Endothelial cell of umbilical vein (primary cell): ENCODE measurements at regions not wholly inside any gene's neighbourhood (a gene's known extent, or its start where the extent isn't known, plus 50 kb on each side); places are given as distances from the start of the nearest gene placed in this dataset.

ENCODE experiments used
- BruUV-seq: library from RNA; stranded (reverse); fragments of 400-500 nt; replicated peaks from 2 replicates; lab custom pipeline; 2021; lab: Mats Ljungman, UMichigan
- CTCF ChIA-PET: fragments of 300-600, 350-600 bp; sonication (Branson Sonifier 250); formaldehyde crosslinking; loops from one replicate; lab custom pipeline; 2021; ENCODE audit warnings: antibody characterized with exemption, inconsistent platforms; lab: Charles Lee
- POLR2A ChIA-PET: fragments of 300-600, 350-600 bp; sonication (Branson Sonifier 250); formaldehyde crosslinking; loops from one replicate; lab custom pipeline; 2021; ENCODE audit warnings: antibody characterized with exemption, inconsistent platforms; lab: Charles Lee
- DNase-seq: peaks from one replicate; pipeline ENCODE4 v3.0.0-alpha.2; 2011; ENCODE audit warnings: low read depth, low spot score
- FAIRE-seq: peaks from 2 replicates; lab custom pipeline; 2011; peaks lifted over from hg19 to GRCh38; lab: Jason Lieb, UNC
- H2AFZ ChIP-seq: 2 replicates; pipeline ENCODE4 v1.6.0; 2012; ENCODE audit warnings: low read depth, low read length, control low read depth, inconsistent platforms
- H3K27ac ChIP-seq: 2 replicates; pipeline ENCODE4 v1.5.1; 2011; ENCODE audit warnings: low read depth, mild to moderate bottlenecking, control low read depth, low read length, moderate library complexity; ENCODE audit not compliant: insufficient read depth
- H3K27me3 ChIP-seq, 2 experiments: 2 replicates each; pipeline versions ENCODE4 v1.6.0 to v1.6.1; 2011; ENCODE audit warnings: low read length in 2 of 2, mixed read lengths in 1 of 2; ENCODE audit not compliant: control insufficient read depth in 2 of 2, insufficient read depth in 2 of 2
- H3K36me3 ChIP-seq, 2 experiments: 2 replicates in 1 of 2; 3 replicates in 1 of 2; pipeline ENCODE4 v1.5.1; 2011; ENCODE audit warnings: low read length in 2 of 2, mild to moderate bottlenecking in 1 of 2, moderate library complexity in 1 of 2; ENCODE audit not compliant: control insufficient read depth in 2 of 2, insufficient read depth in 2 of 2; ENCODE audit errors: extremely low read depth in 1 of 2
- H3K4me1 ChIP-seq: 3 replicates; pipeline ENCODE4 v1.5.1; 2011; ENCODE audit warnings: mild to moderate bottlenecking, low read length; ENCODE audit not compliant: control insufficient read depth, insufficient read depth; ENCODE audit errors: extremely low read depth
- H3K4me2 ChIP-seq: 2 replicates; pipeline ENCODE4 v1.6.1; 2011; ENCODE audit warnings: low read length, control low read depth, mixed read lengths; ENCODE audit not compliant: insufficient read depth
- H3K4me3 ChIP-seq, 3 experiments: fragments of 200-600 bp in 1 of 3; sonication (generic), shearing (Covaris generic) in 1 of 3; replicated peaks in 1 of 3; 2 replicates each; pipeline ENCODE4 v1.5.1; 2011 to 2016; ENCODE audit warnings: control low read depth in 3 of 3, low read length in 3 of 3, mild to moderate bottlenecking in 2 of 3, inconsistent platforms in 1 of 3, low read depth in 1 of 3, moderate library complexity in 1 of 3; ENCODE audit not compliant: insufficient read depth in 1 of 3
- H3K79me2 ChIP-seq: 2 replicates; pipeline ENCODE4 v1.6.0; 2012; ENCODE audit warnings: low read length, inconsistent platforms; ENCODE audit not compliant: control insufficient read depth, insufficient read depth
- H3K9ac ChIP-seq: replicated peaks from 2 replicates; pipeline ENCODE3; 2011; ENCODE audit warnings: low read length, control low read depth; ENCODE audit not compliant: insufficient read depth; ENCODE audit errors: extremely low read depth
- H3K9me1 ChIP-seq: replicated peaks from 3 replicates; pipeline ENCODE4 v1.6.0; 2011; ENCODE audit warnings: mild to moderate bottlenecking, low read length; ENCODE audit not compliant: control insufficient read depth, insufficient read depth; ENCODE audit errors: extremely low read depth
- H3K9me3 ChIP-seq: replicated peaks from 2 replicates; pipeline ENCODE4 v1.5.1; 2012; ENCODE audit warnings: low read length, inconsistent platforms; ENCODE audit not compliant: control insufficient read depth, insufficient read depth
- H4K20me1 ChIP-seq: replicated peaks from 2 replicates; pipeline ENCODE3; 2011; ENCODE audit warnings: mild to moderate bottlenecking, low read length; ENCODE audit not compliant: control insufficient read depth, insufficient read depth; ENCODE audit errors: extremely low read depth
- EZH2 ChIP-seq: IDR thresholded peaks from 2 replicates; pipeline ENCODE4 v1.6.1; 2012; ENCODE audit warnings: borderline replicate concordance, low read depth, mild to moderate bottlenecking, moderate library complexity, low read length, inconsistent platforms; ENCODE audit not compliant: severe bottlenecking
- FOS ChIP-seq: IDR thresholded peaks from 2 replicates; pipeline ENCODE4 v1.6.1; 2011; ENCODE audit warnings: mild to moderate bottlenecking, low read length, moderate library complexity, borderline replicate concordance; ENCODE audit not compliant: insufficient read depth
- GATA2 ChIP-seq: IDR thresholded peaks from 2 replicates; pipeline ENCODE4 v1.7.0; 2011; ENCODE audit warnings: low read depth, mild to moderate bottlenecking, moderate library complexity, mixed read lengths, low read length; ENCODE audit not compliant: insufficient read length, insufficient read depth
- JUN ChIP-seq: IDR thresholded peaks from 2 replicates; pipeline ENCODE4 v1.6.1; 2011; ENCODE audit warnings: borderline replicate concordance, low read depth; ENCODE audit not compliant: insufficient read length, insufficient read depth
- MYC ChIP-seq: IDR thresholded peaks from one replicate; pipeline ENCODE4 v1.6.1; 2011; ENCODE audit warnings: mild to moderate bottlenecking, low read depth, low read length
- POLR2A ChIP-seq: IDR thresholded peaks from 2 replicates; pipeline ENCODE4 v1.6.1; 2012; ENCODE audit warnings: low read depth, mild to moderate bottlenecking, control low read depth, low read length
- POLR2AphosphoS5 ChIP-seq: IDR thresholded peaks from 2 replicates; pipeline ENCODE4 v1.6.1; 2012; ENCODE audit warnings: low read depth, mild to moderate bottlenecking, control low read depth, low read length, moderate library complexity; ENCODE audit not compliant: insufficient read depth
- dilution Hi-C: fragments of 300-500 bp; cut with MboI; formaldehyde crosslinking; loops from one replicate; pipeline ENCODE4 v1.15.0; 2019; ENCODE audit warnings: low sequenced_read_pairs; ENCODE audit not compliant: extremely low pct_ligation_motif_present
- intact Hi-C: fragments of 100-400 bp; cut with micrococcal nuclease; formaldehyde crosslinking; loops from one replicate; pipeline ENCODE4 v1.10.0; 2022
- TF ChIP-seq, protein P1 (sequence below): IDR thresholded peaks from 2 replicates; pipeline ENCODE4 v1.6.1; 2011; ENCODE audit not compliant: insufficient read depth, insufficient read length
- TF ChIP-seq, protein P2 (sequence below), 2 donors: IDR thresholded peaks; 1 replicate in 1 of 2; 2 replicates in 1 of 2; pipeline ENCODE4 v1.5.1; 2011; ENCODE audit warnings: low read length in 2 of 2, mild to moderate bottlenecking in 2 of 2, moderate library complexity in 2 of 2, control low read depth in 1 of 2, inconsistent platforms in 1 of 2, low read depth in 1 of 2; ENCODE audit not compliant: insufficient read depth in 1 of 2; ENCODE audit errors: extremely low read depth in 1 of 2

GRCh38 chr5:68995845-68996545 lies 97.8 kb upstream of the SLC30A5 start:
- H3K4me3 ChIP-seq, result no peak overlapping the region
- intact Hi-C loops, result no loop called here
- ChIA-PET POLR2A (no interaction called here), CTCF (no interaction called here)
- TF ChIP-seq, protein P1, sequence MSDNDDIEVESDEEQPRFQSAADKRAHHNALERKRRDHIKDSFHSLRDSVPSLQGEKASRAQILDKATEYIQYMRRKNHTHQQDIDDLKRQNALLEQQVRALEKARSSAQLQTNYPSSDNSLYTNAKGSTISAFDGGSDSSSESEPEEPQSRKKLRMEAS, result no peak
- TF ChIP-seq EZH2 (no peak), POLR2AphosphoS5 (no peak), GATA2 (no peak), POLR2A (no peak), FOS (no peak), JUN (no peak), MYC (no peak)
- TF ChIP-seq, protein P2, sequence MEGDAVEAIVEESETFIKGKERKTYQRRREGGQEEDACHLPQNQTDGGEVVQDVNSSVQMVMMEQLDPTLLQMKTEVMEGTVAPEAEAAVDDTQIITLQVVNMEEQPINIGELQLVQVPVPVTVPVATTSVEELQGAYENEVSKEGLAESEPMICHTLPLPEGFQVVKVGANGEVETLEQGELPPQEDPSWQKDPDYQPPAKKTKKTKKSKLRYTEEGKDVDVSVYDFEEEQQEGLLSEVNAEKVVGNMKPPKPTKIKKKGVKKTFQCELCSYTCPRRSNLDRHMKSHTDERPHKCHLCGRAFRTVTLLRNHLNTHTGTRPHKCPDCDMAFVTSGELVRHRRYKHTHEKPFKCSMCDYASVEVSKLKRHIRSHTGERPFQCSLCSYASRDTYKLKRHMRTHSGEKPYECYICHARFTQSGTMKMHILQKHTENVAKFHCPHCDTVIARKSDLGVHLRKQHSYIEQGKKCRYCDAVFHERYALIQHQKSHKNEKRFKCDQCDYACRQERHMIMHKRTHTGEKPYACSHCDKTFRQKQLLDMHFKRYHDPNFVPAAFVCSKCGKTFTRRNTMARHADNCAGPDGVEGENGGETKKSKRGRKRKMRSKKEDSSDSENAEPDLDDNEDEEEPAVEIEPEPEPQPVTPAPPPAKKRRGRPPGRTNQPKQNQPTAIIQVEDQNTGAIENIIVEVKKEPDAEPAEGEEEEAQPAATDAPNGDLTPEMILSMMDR (IDR thresholded peaks at IDR 0.05; ENCODE audit: extremely low read depth in 1 of 2, insufficient read depth in 1 of 2, low read depth in 1 of 2, low read length in 2 of 2), result no peak
- H4K20me1 ChIP-seq, result no peaks in the 10 kb centered on the region
- no peak for DNase-seq
- no peak overlapping the region for H3K4me2 ChIP-seq
- H3K9ac ChIP-seq, result no peak overlapping the region
- H3K4me1 ChIP-seq, result no peaks in the 10 kb centered on the region
- peaks cover 3 to 8% of the 10 kb centered on the region in 2 experiments for H3K27me3 ChIP-seq
- no peak overlapping the region for H3K27ac ChIP-seq
- H3K9me1 ChIP-seq, result no peaks in the 10 kb centered on the region
- no peaks in the 10 kb centered on the region for H3K9me3 ChIP-seq
- no peak overlapping the region for H2AFZ ChIP-seq
- dilution Hi-C loops, result no loop called here
- no peaks in the 10 kb centered on the region for H3K36me3 ChIP-seq
- no peaks in the 10 kb centered on the region for H3K79me2 ChIP-seq
- no TSS peak for BruUV-seq
- FAIRE-seq, result no peak
